Natural killer cell (primary cell): ENCODE measurements at regions not wholly inside any gene's neighbourhood (a gene's known extent, or its start where the extent isn't known, plus 50 kb on each side); places are given as distances from the start of the nearest gene placed in this dataset.

Source experiments
- ATAC-seq, 3 donors: fragments of 150-1000 bp in 2 of 3; fragments of 200-7000 bp in 1 of 3; cut with Tn5 transposase; 1 replicate in 1 of 3; 2 replicates in 2 of 3; pipeline ENCODE4 v1.10.0; 2021; ENCODE audit warnings: mild to moderate bottlenecking in 2 of 3, moderate library complexity in 2 of 3
- DNase-seq, 2 donors: peaks; one replicate each; pipeline versions ENCODE4 v3.0.0 to v3.0.0-alpha.2; 2013 to 2021; ENCODE audit warnings: mixed read lengths in 1 of 2
- H3K27ac ChIP-seq: one replicate; pipeline ENCODE4 v1.5.1; 2013; ENCODE audit warnings: mild to moderate bottlenecking, low read length
- H3K27me3 ChIP-seq: one replicate; pipeline ENCODE4 v1.6.1; 2013; ENCODE audit warnings: low read length; ENCODE audit not compliant: control insufficient read depth, insufficient read depth
- H3K36me3 ChIP-seq: one replicate; pipeline ENCODE4 v1.6.1; 2013; ENCODE audit warnings: low read length; ENCODE audit not compliant: control insufficient read depth, insufficient read depth
- H3K4me1 ChIP-seq: one replicate; pipeline ENCODE4 v1.6.1; 2013; ENCODE audit warnings: low read length; ENCODE audit not compliant: control insufficient read depth, insufficient read depth
- H3K4me3 ChIP-seq: one replicate; pipeline ENCODE4 v1.5.1; 2013; ENCODE audit warnings: low read length
- H3K9me3 ChIP-seq: one replicate; pipeline ENCODE4 v1.6.1; 2013; ENCODE audit warnings: low read length; ENCODE audit not compliant: control insufficient read depth, insufficient read depth
- H3K27ac Mint-ChIP-seq, 2 donors: one replicate each; pipeline ENCODE4 v1.8.0; 2022; ENCODE audit warnings: mild to moderate bottlenecking in 2 of 2, mixed read lengths in 2 of 2, moderate library complexity in 1 of 2
- H3K27me3 Mint-ChIP-seq, 2 donors: one replicate each; pipeline ENCODE4 v1.8.0; 2022; ENCODE audit warnings: low read depth in 2 of 2, mixed read lengths in 2 of 2
- H3K36me3 Mint-ChIP-seq: one replicate; pipeline ENCODE4 v1.8.0; 2022; ENCODE audit warnings: mixed read lengths
- H3K4me1 Mint-ChIP-seq, 2 donors: one replicate each; pipeline ENCODE4 v1.8.0; 2022; ENCODE audit warnings: mixed read lengths in 2 of 2
- H3K4me3 Mint-ChIP-seq: one replicate; pipeline ENCODE4 v1.8.0; 2022; ENCODE audit warnings: mild to moderate bottlenecking, moderate library complexity, mixed read lengths
- H3K9me3 Mint-ChIP-seq, 2 donors: one replicate each; pipeline ENCODE4 v1.8.0; 2022; ENCODE audit warnings: mixed read lengths in 2 of 2
- CTCF ChIP-seq: fragments of 200-600 bp; IDR thresholded peaks from one replicate; pipeline ENCODE4 v1.8.0; 2022; ENCODE audit warnings: antibody characterized with exemption
- WGBS: methylation state at CpG from one replicate; pipeline ENCODE4 v1.1.7; 2013; ENCODE audit warnings: missing lambda C conversion rate; ENCODE audit not compliant: insufficient coverage; 5-methylcytosine and 5-hydroxymethylcytosine counted together
- intact Hi-C: fragments of 100-400 bp; cut with micrococcal nuclease; formaldehyde crosslinking; loops from one replicate; pipeline ENCODE4 v1.14.2; 2022

- no peaks in the 10 kb centered on the region for H3K36me3 ChIP-seq
- Mint-ChIP-seq H3K9me3 (no peaks in the 10 kb centered on the region), H3K27me3 (peaks cover 22 to 40% of the 10 kb centered on the region in 2 donors), H3K4me1 (no peaks in the 10 kb centered on the region), H3K36me3 (no peaks in the 10 kb centered on the region), H3K27ac (no peak overlapping the region), H3K4me3 (no peak overlapping the region)
- WGBS = 77% methylated on average over 11 of the region's 11 CpGs
- H3K27ac ChIP-seq = no peak overlapping the region
- H3K9me3 ChIP-seq = no peaks in the 10 kb centered on the region
- no peaks in the 10 kb centered on the region for H3K27me3 ChIP-seq
- no peak for ATAC-seq
- intact Hi-C loops = no loop called here
- H3K4me3 ChIP-seq = no peak overlapping the region
- no peak for DNase-seq
- no peaks in the 10 kb centered on the region for H3K4me1 ChIP-seq
- TF ChIP-seq CTCF = no peak
These were observed 344.3 kb downstream of the PREX1 start for GRCh38 chr20:48483334-48484066.

GRCh38 chr20:48482790-48483189, 345.0 kb downstream of the PREX1 start:
- no peak for DNase-seq
- H3K36me3 Mint-ChIP-seq = no peaks in the 10 kb centered on the region

GRCh38 chr20:48480216-48480772, 347.5 kb downstream of the PREX1 start:
- Histone ChIP-seq H3K27ac (no peak overlapping the region), H3K36me3 (no peaks in the 10 kb centered on the region), H3K4me3 (no peak overlapping the region), H3K27me3 (no peaks in the 10 kb centered on the region), H3K4me1 (no peaks in the 10 kb centered on the region), H3K9me3 (no peaks in the 10 kb centered on the region)
- Mint-ChIP-seq H3K27ac (no peak overlapping the region), H3K4me3 (no peak overlapping the region), H3K4me1 (no peaks in the 10 kb centered on the region), H3K27me3 (peaks cover 24 to 29% of the 10 kb centered on the region in 2 donors), H3K9me3 (no peaks in the 10 kb centered on the region), H3K36me3 (no peaks in the 10 kb centered on the region)
- DNase-seq (no peak), ATAC-seq (no peak)
- TF ChIP-seq CTCF = no peak
- intact Hi-C loops = no loop called here
- 62% methylated on average over 5 of the region's 5 CpGs for WGBS

More at GRCh38 chr20:48482790-48483189, 345.0 kb downstream of the PREX1 start:
- H3K9me3 Mint-ChIP-seq = no peaks in the 10 kb centered on the region
- Histone ChIP-seq H3K4me1 (no peaks in the 10 kb centered on the region), H3K27ac (no peak overlapping the region), H3K27me3 (no peaks in the 10 kb centered on the region), H3K36me3 (no peaks in the 10 kb centered on the region), H3K9me3 (no peaks in the 10 kb centered on the region), H3K4me3 (no peak overlapping the region)
- 83% methylated on average over 9 of the region's 9 CpGs for WGBS
- TF ChIP-seq CTCF = no peak
- H3K4me1 Mint-ChIP-seq = no peaks in the 10 kb centered on the region
- H3K27ac Mint-ChIP-seq = no peak overlapping the region
- peaks cover 22 to 40% of the 10 kb centered on the region in 2 donors for H3K27me3 Mint-ChIP-seq
- intact Hi-C loops = no loop called here
- ATAC-seq = no peak
- no peak overlapping the region for H3K4me3 Mint-ChIP-seq
